ENCODE measurements at regions not wholly inside any gene's neighbourhood (a gene's known extent, or its start where the extent isn't known, plus 50 kb on each side); places are given as distances from the start of the nearest gene placed in this dataset.

GRCh38 chr10:21052072-21052708 is 155.1 kb upstream of the NEBL start:
- WGBS, 2 donors (ENCODE audit: low coverage in 1 of 2): 61 to 77% methylated on average over 2 to 5 of the region's 5 CpGs
- H3K27me3 ChIP-seq: no peaks in the 10 kb centered on the region
- H3K9me3 ChIP-seq: no peaks in the 10 kb centered on the region
- H3K36me3 ChIP-seq: no peaks in the 10 kb centered on the region
- no peak for TF ChIP-seq CTCF (IDR thresholded peaks at IDR 0.05)
- no peak for TF ChIP-seq POLR2A (IDR thresholded peaks at IDR 0.05)
- no peak for TF ChIP-seq EP300 (IDR thresholded peaks at IDR 0.05; ENCODE audit: low read depth)
- TF ChIP-seq POLR2AphosphoS5 (IDR thresholded peaks at IDR 0.05): no peak
- no peak overlapping the region for H3K27ac ChIP-seq
- H3K4me1 ChIP-seq: no peaks in the 10 kb centered on the region
- intact Hi-C loops (cut with DNase I; ENCODE audit: low total_unique reads): no loop called here
- in situ Hi-C loops (cut with MboI; ENCODE audit: low pct_ligation_motif_present in 1 of 4, low pct_unique_long_range_greater_than_20kb in 1 of 4, low sequenced_read_pairs in 3 of 4): no loop called here
- H3K4me3 ChIP-seq: no peak overlapping the region
- no peak for DNase-seq

GRCh38 chr10:21049482-21049881 is 152.4 kb upstream of the NEBL start:
- in situ Hi-C loops (cut with MboI; ENCODE audit: low pct_ligation_motif_present in 1 of 4, low pct_unique_long_range_greater_than_20kb in 1 of 4, low sequenced_read_pairs in 3 of 4): no loop called here
- no peak for TF ChIP-seq CTCF (IDR thresholded peaks at IDR 0.05)

DNA sequence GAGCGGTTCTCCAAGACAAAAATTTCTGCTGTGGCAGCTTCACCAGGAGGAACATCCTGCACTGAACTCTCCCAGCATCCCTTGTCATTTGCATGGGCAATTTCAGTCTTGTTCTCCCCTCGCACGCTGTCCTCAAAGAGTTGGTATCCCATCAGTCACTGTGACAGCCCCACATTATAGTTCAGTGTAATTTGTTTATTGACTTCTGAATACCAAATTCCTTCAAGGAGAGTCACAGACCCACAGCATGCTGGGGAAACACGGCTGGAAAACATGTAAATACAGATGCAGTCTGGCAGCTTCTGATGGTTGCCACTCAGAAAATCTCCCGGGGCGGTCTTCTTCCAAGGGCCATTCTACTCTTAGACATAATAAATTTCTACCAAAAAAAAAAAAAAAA is 151.0 kb upstream of the NEBL start:
- Histone ChIP-seq H3K4me1 (no peaks in the 10 kb centered on the region), H3K4me3 (no peak overlapping the region), H3K36me3 (no peaks in the 10 kb centered on the region), H3K9me3 (no peaks in the 10 kb centered on the region), H3K27me3 (no peaks in the 10 kb centered on the region), H3K27ac (no peak overlapping the region)
- intact Hi-C loops (cut with DNase I; ENCODE audit: low total_unique reads) (no loop called here), in situ Hi-C loops (cut with MboI; ENCODE audit: low pct_ligation_motif_present in 1 of 4, low pct_unique_long_range_greater_than_20kb in 1 of 4, low sequenced_read_pairs in 3 of 4) (no loop called here)
- TF ChIP-seq EP300 (IDR thresholded peaks at IDR 0.05; ENCODE audit: low read depth): no peak
- TF ChIP-seq POLR2AphosphoS5 (IDR thresholded peaks at IDR 0.05): no peak
- no peak for TF ChIP-seq CTCF (IDR thresholded peaks at IDR 0.05)
- no peak for TF ChIP-seq POLR2A (IDR thresholded peaks at IDR 0.05)
- 72 to 90% methylated on average over 6 of the region's 6 CpGs for WGBS, 2 donors (ENCODE audit: low coverage in 1 of 2)
- DNase-seq: no peak

More at GRCh38 chr10:21049482-21049881, 152.4 kb upstream of the NEBL start:
- WGBS, 2 donors (ENCODE audit: low coverage in 1 of 2): 82 to 92% methylated on average over 3 of the region's 3 CpGs
- Histone ChIP-seq H3K27ac (no peak overlapping the region), H3K36me3 (no peaks in the 10 kb centered on the region), H3K4me3 (no peak overlapping the region), H3K9me3 (no peaks in the 10 kb centered on the region), H3K4me1 (no peaks in the 10 kb centered on the region), H3K27me3 (no peaks in the 10 kb centered on the region)
- intact Hi-C loops (cut with DNase I; ENCODE audit: low total_unique reads): no loop called here
- no peak for DNase-seq

DNA sequence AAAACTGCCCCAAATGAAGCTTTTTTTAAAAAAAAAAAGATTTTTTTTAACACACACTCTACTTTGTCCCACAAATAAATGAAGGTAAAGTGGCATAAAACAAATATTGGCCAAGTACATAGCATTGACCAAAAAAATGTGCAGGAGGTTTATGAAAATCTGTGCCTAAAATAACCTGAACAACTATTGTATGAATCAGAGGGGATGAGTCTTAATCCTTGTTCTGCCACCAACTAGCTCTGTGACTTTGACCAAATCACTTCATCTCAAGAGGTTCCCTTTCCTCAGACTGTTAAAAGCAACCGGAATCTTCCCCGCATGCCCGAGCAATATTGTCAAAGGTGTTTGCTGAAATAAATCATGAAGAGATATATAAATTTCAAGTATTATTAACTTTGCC is 150.4 kb upstream of the NEBL start:
- DNase-seq: no peak
- no peak for TF ChIP-seq EP300 (IDR thresholded peaks at IDR 0.05; ENCODE audit: low read depth)
- no peak for TF ChIP-seq CTCF (IDR thresholded peaks at IDR 0.05)
- no peak for TF ChIP-seq POLR2A (IDR thresholded peaks at IDR 0.05)
- no peak for TF ChIP-seq POLR2AphosphoS5 (IDR thresholded peaks at IDR 0.05)
- Histone ChIP-seq H3K9me3 (no peaks in the 10 kb centered on the region), H3K27ac (no peak overlapping the region), H3K4me1 (no peaks in the 10 kb centered on the region), H3K4me3 (no peak overlapping the region), H3K36me3 (no peaks in the 10 kb centered on the region), H3K27me3 (no peaks in the 10 kb centered on the region)
- in situ Hi-C loops (cut with MboI; ENCODE audit: low pct_ligation_motif_present in 1 of 4, low pct_unique_long_range_greater_than_20kb in 1 of 4, low sequenced_read_pairs in 3 of 4) (no loop called here), intact Hi-C loops (cut with DNase I; ENCODE audit: low total_unique reads) (no loop called here)
- WGBS, 2 donors (ENCODE audit: low coverage in 1 of 2): 80 to 97% methylated on average over 2 to 3 of the region's 3 CpGs
